Stimulated activated CD8-positive, alpha-beta memory T cell treated with anti-CD3 and anti-CD28 coated beads, Interleukin-12 subunit alpha, Interleukin-12 subunit beta, amount 100 ng/mL, for 1 hour (primary cell): ENCODE measurements at regions not wholly inside any gene's neighbourhood (a gene's known extent, or its start where the extent isn't known, plus 50 kb on each side); places are given as distances from the start of the nearest gene placed in this dataset.

Experiments used
- DNase-seq: peaks from one replicate; pipeline ENCODE4 v3.0.0-alpha.2; 2020; ENCODE audit warnings: low read depth

DNA sequence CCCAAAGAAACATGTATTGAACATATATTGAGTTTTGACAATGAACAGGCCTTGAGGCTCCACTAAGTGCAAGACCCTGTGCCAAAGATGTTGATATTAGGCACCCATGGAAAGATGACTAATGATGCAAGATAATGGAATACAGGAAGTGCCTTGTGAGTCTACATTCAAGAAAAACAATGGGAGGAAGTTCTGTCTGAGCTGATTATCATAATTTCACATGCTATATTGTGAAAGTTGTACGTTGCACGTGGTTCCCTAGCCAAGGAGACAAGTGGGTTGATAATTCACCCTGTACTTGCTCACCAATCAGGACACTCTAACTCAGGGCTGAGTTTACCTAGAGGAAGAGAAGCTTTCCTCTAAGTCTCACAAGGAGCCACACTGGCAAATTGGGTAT, 186.9 kb upstream of the STAC start:
- DNase-seq: no peak

DNA sequence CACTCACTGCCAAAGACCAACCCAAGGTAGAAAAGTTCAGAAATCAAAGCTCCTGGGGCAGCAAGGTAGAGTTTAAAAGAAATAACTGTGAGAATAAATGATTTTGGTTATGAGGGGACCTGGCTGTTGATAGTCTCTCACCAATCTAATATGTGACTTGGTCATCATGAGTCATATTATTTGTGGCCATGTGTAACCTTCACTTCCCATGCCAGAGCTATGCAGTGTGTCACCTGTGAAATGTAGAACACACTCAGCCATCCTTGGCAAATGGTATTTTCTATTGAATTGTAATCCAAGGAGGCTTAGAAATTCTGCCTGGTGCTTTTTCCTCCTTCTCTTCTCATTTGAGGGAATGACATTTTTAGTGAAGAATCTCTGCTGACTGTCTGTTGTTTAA, 184.2 kb upstream of the STAC start:
- DNase-seq: no peak

DNA sequence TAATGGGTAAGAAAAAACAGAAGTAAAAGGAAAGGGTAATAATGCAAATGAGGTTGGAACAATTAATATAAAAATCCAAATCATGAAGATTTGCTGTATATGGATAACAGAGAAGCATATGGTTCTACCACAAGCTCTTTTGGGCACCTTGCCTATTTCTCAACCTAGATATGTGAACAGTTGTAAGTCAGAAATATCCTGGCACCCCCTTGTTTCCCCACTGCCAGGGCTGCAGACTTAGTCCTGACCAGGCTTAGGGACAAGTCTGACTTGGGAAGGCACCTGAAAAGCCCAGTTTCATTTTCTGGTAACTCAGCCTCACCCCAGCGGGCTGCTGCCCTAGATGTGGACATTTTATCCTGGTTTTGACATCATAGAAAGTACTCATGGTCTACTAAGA, 183.2 kb upstream of the STAC start:
- no peak for DNase-seq

DNA sequence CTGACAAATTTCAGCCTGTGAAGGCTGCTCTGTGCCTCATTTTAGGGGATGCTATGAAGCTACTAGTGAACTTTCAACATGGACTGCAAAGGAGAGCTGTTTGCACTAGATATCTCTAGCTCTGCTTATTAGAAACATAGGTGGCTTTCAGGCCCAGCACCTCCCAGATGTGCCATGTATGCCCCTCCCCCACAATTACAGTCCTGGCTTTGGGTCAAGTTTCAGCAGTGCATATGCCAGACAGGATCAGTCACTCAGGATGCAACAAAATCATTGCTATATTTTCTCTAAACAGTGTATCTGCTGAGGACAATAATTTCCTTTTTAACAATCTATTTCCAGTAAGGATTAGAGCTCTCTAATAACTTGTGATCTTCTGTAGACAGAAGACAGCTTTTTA, 178.8 kb upstream of the STAC start:
- no peak for DNase-seq

DNA sequence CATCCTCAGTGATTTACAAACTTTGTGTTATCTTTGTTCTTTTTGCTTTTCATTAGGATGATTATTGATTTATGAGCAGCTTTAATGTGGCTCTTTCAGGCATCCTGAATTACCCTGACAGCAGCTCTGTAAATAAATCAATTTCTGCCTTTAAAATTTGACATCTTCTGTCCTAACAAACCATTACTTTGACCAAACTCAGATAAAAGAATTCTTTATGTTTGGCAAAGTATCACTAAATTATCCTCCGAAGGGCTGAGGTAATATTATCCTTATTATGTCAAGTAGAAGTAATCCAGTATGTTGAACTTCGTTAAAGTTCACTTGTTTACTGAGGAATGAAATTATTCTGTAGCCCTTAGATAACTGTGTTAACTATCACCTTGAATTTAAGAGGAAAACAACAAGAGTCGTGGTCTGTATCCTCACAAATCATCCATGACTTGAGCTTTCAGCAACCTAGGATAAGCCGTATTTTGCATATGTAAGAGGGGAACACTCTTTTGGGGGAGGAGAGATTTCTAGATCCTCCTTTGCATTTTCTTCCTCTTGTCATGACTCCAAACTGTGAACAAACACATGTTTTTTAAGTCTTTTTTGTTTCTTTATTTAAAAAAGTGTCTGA, 173.2 kb upstream of the STAC start:
- DNase-seq: no peak

DNA sequence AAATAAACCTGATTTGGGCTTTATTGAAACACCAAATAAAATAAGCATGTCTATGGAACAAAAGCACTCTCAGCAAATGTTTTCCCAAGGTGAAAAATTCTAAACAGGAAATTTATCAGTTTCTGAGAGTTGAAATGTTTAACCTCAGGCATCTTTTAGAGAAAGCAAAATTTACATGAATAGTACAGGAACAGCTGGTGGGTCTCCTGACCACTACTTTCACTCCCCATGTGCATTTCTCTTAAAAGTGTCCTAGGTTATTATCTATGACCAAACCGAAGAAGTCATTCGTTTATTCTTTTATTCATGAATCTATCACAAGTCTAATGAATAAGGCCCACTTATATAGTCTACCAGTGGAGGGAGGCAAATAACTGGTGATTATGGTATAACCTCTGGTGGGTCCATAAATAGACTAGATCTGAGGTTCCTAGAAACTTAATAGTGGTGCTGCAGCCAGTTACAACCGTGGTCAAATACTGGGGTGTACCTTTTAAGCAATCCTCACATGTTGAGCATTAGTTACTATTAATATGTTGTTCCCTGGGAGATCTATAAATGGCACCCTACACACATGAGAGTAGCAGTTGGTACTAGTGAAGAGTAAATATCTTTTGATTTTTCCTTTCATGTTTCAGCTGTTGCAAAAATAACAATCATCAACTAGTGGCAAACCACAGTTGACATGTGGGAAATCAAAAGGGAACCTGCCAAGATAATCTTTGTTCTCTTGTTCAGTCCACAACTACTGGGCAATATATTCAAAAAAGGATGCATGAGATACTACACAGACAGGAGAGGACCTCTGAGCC, 169.3 kb upstream of the STAC start:
- no peak for DNase-seq

DNA sequence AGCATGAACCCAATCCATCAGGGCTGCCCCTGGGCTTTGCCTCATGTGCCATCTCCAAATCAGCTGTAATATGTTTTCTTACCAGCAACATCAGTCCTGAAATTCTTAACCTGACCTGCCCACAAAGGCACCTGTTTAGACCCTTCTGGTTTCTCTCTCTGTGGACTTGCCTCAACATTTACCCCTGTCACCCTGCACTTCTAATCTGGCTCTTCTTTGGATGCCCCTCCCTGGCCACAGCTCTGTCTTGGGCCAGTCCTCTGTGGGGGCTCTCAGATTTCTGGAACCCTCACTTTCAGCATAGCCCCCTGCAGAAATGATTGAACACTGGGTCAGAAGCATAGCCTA, 168.7 kb upstream of the STAC start:
- DNase-seq: no peak

DNA sequence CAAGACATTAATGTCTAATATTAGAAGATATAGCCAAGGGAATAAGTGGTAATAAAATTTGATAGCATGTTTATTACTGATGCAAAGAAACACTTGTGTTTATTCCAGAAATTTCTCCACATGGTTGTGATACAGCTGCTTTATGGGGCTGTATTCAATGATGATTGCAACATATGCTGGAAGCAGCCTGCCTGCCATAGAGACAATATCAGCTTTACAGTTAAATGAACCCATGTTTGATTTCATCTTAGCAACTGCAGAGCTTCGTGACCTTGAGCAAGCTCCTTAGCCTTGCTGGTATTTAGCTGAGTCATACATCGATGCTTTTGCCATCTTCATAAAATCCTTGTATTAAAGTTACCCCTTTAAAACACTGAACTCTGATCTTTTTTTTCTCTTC, 168.1 kb upstream of the STAC start:
- DNase-seq: no peak

DNA sequence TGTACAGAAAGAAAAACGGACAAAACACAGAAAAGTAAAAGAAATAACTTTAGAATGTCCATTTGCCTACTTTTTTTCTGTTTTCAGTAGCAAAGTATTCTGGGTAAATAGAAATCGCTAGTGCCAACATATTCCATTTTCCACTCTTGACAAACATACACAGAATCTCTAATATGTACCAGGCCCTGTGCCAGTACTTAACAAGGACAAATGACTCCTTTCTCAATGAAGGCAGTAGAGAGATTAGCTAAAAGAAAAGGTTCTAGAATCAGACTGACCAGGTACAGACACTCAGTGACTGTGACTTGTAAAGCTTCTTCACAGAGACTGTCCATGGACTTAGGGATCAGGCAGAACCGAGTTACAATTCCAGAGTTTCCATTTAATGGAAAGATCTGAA, 165.8 kb upstream of the STAC start:
- no peak for DNase-seq

DNA sequence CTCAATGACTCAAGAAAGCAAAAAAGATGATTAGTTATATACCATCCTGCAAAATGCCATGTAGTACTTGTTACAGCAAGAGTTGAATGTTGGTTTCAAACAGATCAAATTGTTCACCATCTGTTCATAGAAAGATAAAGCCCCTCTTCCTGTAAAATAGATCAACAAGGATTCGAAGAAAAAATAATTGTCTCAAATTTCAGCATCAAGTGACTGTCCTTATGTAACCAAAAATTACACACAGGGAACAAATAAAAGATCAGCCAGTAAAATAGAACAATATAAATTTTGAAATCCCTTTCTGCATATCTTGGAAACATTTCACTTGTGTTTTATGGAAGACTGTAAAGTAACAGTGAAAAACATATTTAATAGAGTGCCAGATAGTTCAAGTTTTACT, 165.1 kb upstream of the STAC start:
- DNase-seq: no peak

DNA sequence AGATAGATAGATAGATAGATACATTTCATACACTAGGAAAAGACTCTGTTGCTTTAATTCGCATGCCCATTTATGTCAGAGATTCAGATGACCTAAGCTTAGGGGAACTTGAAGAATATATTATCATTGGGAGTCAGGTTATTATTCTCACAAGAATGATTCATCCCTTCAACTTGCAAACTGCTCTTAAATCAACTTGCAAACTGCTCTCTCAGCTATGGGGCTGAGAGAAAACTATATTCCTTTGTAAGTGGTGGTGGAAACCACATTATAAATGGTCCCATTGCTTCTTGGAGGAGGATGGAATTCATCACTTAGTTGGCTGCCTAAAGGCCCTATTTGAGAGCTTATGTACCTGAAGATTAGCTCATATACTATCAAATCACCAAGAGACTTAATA, 160.9 kb upstream of the STAC start:
- no peak for DNase-seq

DNA sequence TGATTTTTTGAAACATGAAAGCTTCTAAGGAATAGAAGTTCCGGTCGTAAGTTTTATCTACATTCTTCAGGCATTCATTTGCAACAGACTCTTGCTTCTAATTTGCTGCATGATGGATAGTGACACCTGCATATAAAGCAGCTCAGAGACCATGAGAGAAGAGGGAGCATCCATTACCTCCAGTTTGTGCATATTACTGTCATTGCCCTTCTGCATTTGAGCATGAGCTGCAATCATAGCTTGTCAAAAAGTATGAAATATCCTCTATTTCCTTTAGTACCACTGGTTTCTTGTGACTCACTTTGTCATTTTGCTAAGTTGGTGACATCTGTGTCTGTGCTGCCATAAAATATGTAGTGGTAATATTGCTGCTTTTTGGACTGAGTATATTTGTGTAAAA, 160.1 kb upstream of the STAC start:
- no peak for DNase-seq

DNA sequence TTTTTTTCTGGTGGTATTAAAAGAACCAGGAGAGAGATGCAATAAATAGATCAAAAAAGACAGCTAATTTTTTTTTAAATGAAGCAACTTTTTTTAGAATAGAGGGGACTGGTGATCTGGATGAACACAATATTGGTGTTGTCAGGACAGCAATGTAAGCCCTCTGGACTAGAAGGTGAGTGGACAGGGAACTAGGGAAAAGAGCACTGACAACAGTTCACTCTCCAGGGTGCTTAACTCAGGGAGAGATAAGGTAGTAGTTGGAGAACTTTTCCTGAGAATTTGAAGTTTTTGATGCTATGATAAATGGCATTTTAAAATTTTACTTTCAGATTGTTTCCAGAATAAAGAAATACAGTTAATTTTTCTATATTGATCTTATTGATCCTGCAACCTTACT, 158.3 kb upstream of the STAC start:
- DNase-seq: no peak

DNA sequence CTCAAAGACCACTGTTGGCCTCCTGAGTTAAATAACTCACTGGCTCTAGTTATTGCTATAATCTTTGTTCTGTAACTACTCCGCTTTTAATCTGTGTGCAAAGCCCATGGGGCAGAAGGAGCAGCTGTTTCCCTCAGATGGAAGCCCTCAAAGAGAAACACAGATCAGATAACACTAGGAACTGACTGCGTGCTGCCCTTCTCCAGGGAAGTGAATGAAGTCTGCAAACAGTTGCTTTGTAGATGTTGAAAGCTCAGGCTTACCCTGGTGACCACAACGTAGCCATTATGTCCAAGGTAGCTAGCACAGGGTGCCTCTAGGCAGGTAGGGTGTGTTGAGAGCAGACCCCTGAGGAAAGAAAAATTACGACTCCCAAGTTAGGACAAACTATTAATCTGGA, 152.3 kb upstream of the STAC start:
- no peak for DNase-seq

DNA sequence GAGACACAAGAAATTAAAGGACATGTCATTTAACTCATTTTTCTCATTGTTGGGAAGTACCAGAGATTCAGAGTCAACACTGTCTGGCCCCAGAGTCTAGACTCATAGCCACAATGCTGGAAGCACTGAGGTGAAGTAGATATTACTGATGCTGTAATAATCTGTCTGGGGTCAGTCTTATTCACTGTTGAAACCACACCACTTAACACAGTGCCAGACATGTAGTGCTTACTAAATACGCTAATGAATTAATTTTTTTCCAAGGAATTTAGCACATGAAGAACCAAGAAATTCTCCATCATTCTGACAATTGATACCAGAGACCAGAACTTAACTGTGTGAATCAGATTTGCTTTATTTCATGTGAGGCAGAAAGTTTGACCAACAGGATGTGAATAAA, 150.8 kb upstream of the STAC start:
- DNase-seq: no peak

DNA sequence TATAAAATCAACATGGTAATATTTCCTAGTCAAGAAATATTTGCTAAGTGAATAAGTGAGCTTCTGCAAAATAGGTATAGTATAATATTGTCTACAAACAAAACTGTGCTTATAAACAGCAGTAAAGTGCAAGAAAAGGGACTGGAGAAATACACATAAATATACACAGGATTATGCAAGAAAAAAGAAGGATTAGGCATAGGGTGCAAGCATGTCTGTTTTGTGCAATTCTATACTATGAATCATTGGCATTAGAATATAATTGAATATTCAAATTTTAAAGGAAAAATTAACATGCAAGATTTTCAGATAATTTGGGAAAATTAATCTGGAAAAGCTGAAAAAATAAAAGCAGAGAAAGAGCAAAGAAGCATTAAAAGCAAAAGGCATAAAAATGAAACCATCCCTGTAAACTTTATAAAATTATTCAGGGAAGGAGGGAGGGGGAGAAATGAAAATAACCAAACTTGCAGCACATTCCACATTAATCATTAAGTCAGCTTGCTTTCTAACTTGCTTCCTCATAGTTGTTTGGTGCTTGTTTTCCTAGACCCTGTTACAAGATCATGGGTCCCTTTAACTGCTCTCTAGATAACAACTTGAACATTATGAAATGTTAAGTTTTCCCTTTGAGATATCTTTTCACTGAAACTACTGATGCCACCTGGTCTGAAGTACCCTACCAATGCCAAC, 147.4 kb upstream of the STAC start:
- DNase-seq: no peak

DNA sequence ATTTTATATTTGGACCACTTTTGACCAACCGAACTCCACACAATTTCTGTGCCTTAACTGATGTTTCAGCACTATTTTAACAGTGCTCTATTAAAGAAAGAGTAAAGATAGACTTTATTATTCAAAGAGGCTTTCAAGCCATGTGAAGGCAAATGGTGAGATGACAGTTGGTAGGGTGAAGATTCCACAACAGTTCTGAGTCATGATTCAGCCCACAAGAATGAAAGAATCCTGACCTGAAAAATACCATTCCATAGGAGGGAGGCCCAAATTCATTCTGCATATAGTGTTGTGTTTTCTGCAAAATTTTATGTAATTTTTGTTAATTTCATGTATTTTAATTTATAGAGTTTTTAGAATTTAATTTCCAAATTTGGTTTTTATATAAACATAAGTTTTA, 135.6 kb upstream of the STAC start:
- no peak for DNase-seq

DNA sequence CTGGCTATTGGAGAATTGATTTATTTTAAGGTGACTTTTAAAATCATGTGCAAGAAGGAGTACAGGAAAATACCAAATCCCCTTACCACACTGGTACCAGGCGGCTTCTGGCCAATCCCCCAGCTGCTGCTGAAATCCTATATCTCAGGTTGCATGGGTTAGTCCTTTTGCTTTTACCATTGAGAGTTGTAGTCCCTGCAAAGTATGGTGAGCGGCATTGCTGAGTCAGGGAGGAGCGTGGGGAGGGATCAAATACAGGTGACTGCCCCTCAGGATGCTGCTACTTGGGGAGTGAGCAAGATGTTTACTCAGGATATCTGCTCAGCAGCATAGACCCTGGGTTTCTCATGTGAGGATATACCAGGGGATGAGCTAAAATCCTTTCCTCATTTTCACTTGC, 131.9 kb upstream of the STAC start:
- no peak for DNase-seq

DNA sequence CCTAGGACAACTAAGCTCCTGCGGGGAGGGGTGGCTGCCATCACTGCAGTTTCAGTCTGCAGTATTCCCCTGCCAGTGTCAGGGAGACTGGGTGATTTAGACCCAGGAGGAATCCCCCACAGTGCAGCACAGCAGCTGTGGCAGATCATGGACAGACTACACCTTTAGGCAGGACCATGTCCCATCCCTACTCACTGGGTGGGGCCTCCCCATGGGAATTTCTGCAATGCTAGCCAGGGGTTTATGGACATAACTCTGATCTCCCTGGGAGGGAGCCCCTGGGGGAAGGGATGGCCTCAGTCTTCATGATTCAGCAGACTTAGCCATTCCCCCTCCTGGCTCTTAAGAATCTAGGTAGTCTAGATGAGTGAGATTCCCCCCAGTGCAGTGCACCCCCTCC, 130.1 kb upstream of the STAC start:
- no peak for DNase-seq

DNA sequence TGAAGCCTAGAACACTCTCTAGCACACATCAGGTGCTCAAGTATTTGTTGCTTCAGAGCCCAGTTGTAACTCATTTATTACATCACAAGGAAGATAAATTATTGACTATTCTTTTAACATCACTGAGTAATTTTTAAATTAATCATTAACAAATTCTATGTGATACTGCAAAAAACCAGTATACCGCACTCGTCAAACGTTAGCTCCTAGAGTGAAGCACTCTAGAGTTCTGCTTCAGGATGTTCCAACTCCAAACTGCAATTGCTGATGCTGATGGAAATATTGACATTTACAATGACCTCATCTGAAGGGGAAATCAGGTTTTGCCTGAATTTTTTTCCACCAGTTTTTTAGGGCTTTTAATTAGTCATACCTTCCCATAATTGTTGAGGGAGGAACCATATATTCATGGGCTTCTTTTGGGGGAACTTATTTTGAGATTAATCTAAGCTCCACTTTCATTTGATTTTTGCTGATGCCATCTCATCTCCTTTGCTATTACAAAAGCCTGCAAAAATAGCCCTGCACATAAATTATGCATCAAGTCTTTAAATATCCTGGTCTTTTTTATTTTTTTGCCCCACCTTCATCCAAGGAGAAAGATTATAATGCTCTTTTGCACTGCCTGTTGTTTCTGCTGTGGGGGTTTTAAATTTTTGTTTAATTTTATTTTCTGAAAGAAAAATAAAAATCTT, 123.0 kb upstream of the STAC start:
- DNase-seq: no peak

DNA sequence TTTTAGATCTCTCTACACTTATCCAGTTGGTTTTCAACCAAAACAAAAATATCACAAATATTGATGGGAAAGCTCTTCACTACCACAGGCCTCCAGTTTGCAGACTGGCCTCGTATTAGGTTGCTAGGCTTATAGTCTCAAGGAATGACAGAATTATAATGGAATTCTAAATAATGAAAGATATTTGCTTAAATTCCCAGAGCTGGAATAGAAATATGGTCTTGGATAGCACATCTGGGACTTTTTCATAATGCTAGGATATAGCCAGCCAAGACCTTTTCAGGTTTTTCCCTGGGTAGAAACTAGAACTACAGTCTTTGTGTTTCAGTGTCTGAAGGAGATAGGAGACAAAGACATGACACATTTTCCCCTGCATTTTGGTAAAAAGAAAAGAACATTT, 121.9 kb upstream of the STAC start:
- DNase-seq: no peak

DNA sequence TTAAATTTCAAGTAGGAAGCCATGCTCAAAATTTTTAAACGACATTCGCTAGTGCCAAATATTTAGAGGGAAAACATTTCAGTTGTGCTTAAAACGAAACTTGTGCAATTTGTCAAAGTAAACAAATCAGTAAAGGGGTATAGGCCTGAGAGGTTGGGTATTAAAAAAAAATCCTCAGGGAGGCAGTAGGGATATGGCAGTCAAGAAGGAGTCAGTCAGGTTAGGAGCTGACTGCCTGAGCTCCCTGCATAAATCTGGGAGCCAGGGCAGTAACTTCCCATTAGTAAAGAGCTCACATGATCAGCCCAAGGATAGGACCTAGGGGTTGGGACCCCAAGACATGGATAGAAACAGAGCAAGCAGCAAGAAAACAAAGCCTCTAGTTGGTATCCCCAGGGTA, 120.7 kb upstream of the STAC start:
- DNase-seq: no peak

DNA sequence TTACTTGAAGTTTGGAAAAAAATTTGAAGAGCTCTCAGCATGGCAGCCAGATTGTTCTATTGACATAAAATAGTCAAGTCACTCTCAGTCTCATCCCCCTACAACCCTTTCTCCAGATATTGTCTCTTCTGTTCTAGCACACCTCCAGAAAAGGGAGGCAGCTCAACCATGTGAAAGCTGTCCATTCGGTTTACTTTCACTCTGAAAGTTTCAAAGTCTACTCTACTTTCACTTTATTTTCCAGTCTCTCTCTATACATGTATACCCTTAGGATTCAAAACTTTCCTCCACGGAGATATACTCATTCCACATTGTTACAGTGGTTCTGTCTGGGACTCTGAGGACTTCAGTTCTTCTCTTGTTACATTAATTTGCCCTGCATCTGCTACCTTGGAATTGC, 111.0 kb upstream of the STAC start:
- DNase-seq: no peak
